ENCODE measurements at regions not wholly inside any gene's neighbourhood (a gene's known extent, or its start where the extent isn't known, plus 50 kb on each side); places are given as distances from the start of the nearest gene placed in this dataset.

GRCh38 chr5:89228355-89228754 is 345.4 kb upstream of the MEF2C start:
- DNase-seq (ENCODE audit: low spot score): no peak
- POLR2A ChIA-PET: interaction anchor here (0.6 to 0.8 kb wide), 7 partner anchors 10 to 1898 kb away, joined by 3 to 4 read pairs (median 3); no protein-coding TSS in a partner anchor
- intact Hi-C loops (cut with micrococcal nuclease; ENCODE audit: unreplicated experiment): no loop called here
- Histone ChIP-seq H3K27ac (ENCODE audit: low read depth, low read length, poor library complexity, severe bottlenecking) (no peak overlapping the region), H2AFZ (ENCODE audit: low read length) (no peak overlapping the region), H3K36me3 (ENCODE audit: insufficient read depth, low read length) (no peaks in the 10 kb centered on the region), H3K4me2 (ENCODE audit: low read length) (no peak overlapping the region), H3K9me2 (ENCODE audit: insufficient read depth, low read length) (no peaks in the 10 kb centered on the region), H3K9me3 (ENCODE audit: low read length) (no peaks in the 10 kb centered on the region), H4K20me1 (ENCODE audit: insufficient read depth, low read length) (no peaks in the 10 kb centered on the region), H3K79me2 (ENCODE audit: insufficient read depth, low read depth, low read length) (no peaks in the 10 kb centered on the region), H3K4me1 (ENCODE audit: insufficient read depth, low read length, poor library complexity, severe bottlenecking) (no peaks in the 10 kb centered on the region), H3K4me3 (ENCODE audit: low read depth, low read length, poor library complexity, severe bottlenecking) (no peak overlapping the region)
- no TSS peak for BruUV-seq (replicated peaks)
- no peak for TF ChIP-seq CTCF (conservative IDR thresholded peaks at IDR 0.05; ENCODE audit: low read length)
- no peak for TF ChIP-seq EZH2phosphoT487 (IDR thresholded peaks at IDR 0.05; ENCODE audit: borderline replicate concordance, low read depth, low read length)
- CTCF ChIA-PET (ENCODE audit: unreplicated experiment): no interaction called here

- intact Hi-C loops (cut with micrococcal nuclease; ENCODE audit: unreplicated experiment): no loop called here
- Histone ChIP-seq H3K4me3 (ENCODE audit: low read depth, low read length, poor library complexity, severe bottlenecking) (no peak overlapping the region), H3K27ac (ENCODE audit: low read depth, low read length, poor library complexity, severe bottlenecking) (no peak overlapping the region), H3K4me2 (ENCODE audit: low read length) (no peak overlapping the region), H3K4me1 (ENCODE audit: insufficient read depth, low read length, poor library complexity, severe bottlenecking) (no peaks in the 10 kb centered on the region), H4K20me1 (ENCODE audit: insufficient read depth, low read length) (no peaks in the 10 kb centered on the region), H3K9me2 (ENCODE audit: insufficient read depth, low read length) (no peaks in the 10 kb centered on the region), H2AFZ (ENCODE audit: low read length) (no peak overlapping the region), H3K36me3 (ENCODE audit: insufficient read depth, low read length) (no peaks in the 10 kb centered on the region), H3K79me2 (ENCODE audit: insufficient read depth, low read depth, low read length) (no peaks in the 10 kb centered on the region), H3K9me3 (ENCODE audit: low read length) (no peaks in the 10 kb centered on the region)
- DNase-seq (ENCODE audit: low spot score): no peak
- no peak for TF ChIP-seq CTCF (conservative IDR thresholded peaks at IDR 0.05; ENCODE audit: low read length)
- no peak for TF ChIP-seq EZH2phosphoT487 (IDR thresholded peaks at IDR 0.05; ENCODE audit: borderline replicate concordance, low read depth, low read length)
- no TSS peak for BruUV-seq (replicated peaks)
- POLR2A ChIA-PET: no interaction called here
- CTCF ChIA-PET (ENCODE audit: unreplicated experiment): no interaction called here
Observed at GRCh38 chr5:89218364-89218763, 335.4 kb upstream of the MEF2C start.

- Histone ChIP-seq H3K9me3 (ENCODE audit: low read length) (no peaks in the 10 kb centered on the region), H3K9me2 (ENCODE audit: insufficient read depth, low read length) (no peaks in the 10 kb centered on the region), H3K4me1 (ENCODE audit: insufficient read depth, low read length, poor library complexity, severe bottlenecking) (no peaks in the 10 kb centered on the region), H4K20me1 (ENCODE audit: insufficient read depth, low read length) (no peaks in the 10 kb centered on the region), H3K36me3 (ENCODE audit: insufficient read depth, low read length) (no peaks in the 10 kb centered on the region), H3K4me3 (ENCODE audit: low read depth, low read length, poor library complexity, severe bottlenecking) (no peak overlapping the region), H2AFZ (ENCODE audit: low read length) (no peak overlapping the region), H3K79me2 (ENCODE audit: insufficient read depth, low read depth, low read length) (no peaks in the 10 kb centered on the region), H3K27ac (ENCODE audit: low read depth, low read length, poor library complexity, severe bottlenecking) (no peak overlapping the region), H3K4me2 (ENCODE audit: low read length) (no peak overlapping the region)
- ChIA-PET POLR2A (interaction anchor here (0.6 to 1.2 kb wide), 2 partner anchors 28 to 34 kb away, joined by 3 read pairs; no protein-coding TSS in a partner anchor), CTCF (ENCODE audit: unreplicated experiment) (no interaction called here)
- no peak for DNase-seq (ENCODE audit: low spot score)
- TF ChIP-seq CTCF (conservative IDR thresholded peaks at IDR 0.05; ENCODE audit: low read length): no peak
- TF ChIP-seq EZH2phosphoT487 (IDR thresholded peaks at IDR 0.05; ENCODE audit: borderline replicate concordance, low read depth, low read length): no peak
- BruUV-seq (replicated peaks): no TSS peak
- intact Hi-C loops (cut with micrococcal nuclease; ENCODE audit: unreplicated experiment): no loop called here
Observed at GRCh38 chr5:89216606-89217005, 333.6 kb upstream of the MEF2C start.

Data from OCI-LY7 (cell line).